ENCODE measurements at regions not wholly inside any gene's neighbourhood (a gene's known extent, or its start where the extent isn't known, plus 50 kb on each side); places are given as distances from the start of the nearest gene placed in this dataset.
A peak's percentile ranks its signal among the peaks of the same experiment; 100 is the strongest.

GRCh38 chr2:12547566-12548170, 169.1 kb upstream of the TRIB2 start:
- H3K9ac ChIP-seq (ENCODE audit: low read length): no peak overlapping the region

GRCh38 chr2:12548906-12549305, 167.8 kb upstream of the TRIB2 start:
- H3K4me2 ChIP-seq (ENCODE audit: low read length): no peak overlapping the region
- H4K5ac ChIP-seq (ENCODE audit: low read length): no peak overlapping the region
- H3K79me2 ChIP-seq (ENCODE audit: control insufficient read depth, insufficient read depth, low read length): no peaks in the 10 kb centered on the region
- no peak overlapping the region for H3K9ac ChIP-seq (ENCODE audit: low read length)
- H2BK15ac ChIP-seq (replicated peaks; ENCODE audit: low read depth): no peak overlapping the region
- no peak overlapping the region for H2AK5ac ChIP-seq (ENCODE audit: low read length)
- no peak overlapping the region for H3K4ac ChIP-seq (ENCODE audit: low read depth, low read length)
- no peak overlapping the region for H4K8ac ChIP-seq (ENCODE audit: low read depth, low read length)
- H3K27me3 ChIP-seq (ENCODE audit: insufficient read depth, low read length, poor library complexity): no peaks in the 10 kb centered on the region
- DNase-seq: no peak
- no peak overlapping the region for H3K23ac ChIP-seq (ENCODE audit: low read length)
- H2BK120ac ChIP-seq (ENCODE audit: low read depth, low read length): no peak overlapping the region
- peak overlapping the region; percentile 75 for H3K18ac ChIP-seq (ENCODE audit: low read length)
- H3K79me1 ChIP-seq (ENCODE audit: low read length): no peaks in the 10 kb centered on the region
- no peak overlapping the region for H2BK5ac ChIP-seq (ENCODE audit: low read length)
- H3K56ac ChIP-seq (ENCODE audit: low read length): no peak overlapping the region
- no peaks in the 10 kb centered on the region for H3K36me3 ChIP-seq (ENCODE audit: control insufficient read depth, insufficient read depth, low read length)
- no peak overlapping the region for H3K27ac ChIP-seq (ENCODE audit: low read depth, low read length)
- no peak overlapping the region for H3K4me3 ChIP-seq (ENCODE audit: low read length)
- no CpG with 5 or more reads among the region's 4 CpGs for WGBS (ENCODE audit: extremely low coverage, insufficient coverage, low lambda C conversion rate)
- no peaks in the 10 kb centered on the region for H3K4me1 ChIP-seq (ENCODE audit: control insufficient read depth, low read depth, low read length)

More at GRCh38 chr2:12547566-12548170, 169.1 kb upstream of the TRIB2 start:
- no peaks in the 10 kb centered on the region for H3K36me3 ChIP-seq (ENCODE audit: control insufficient read depth, insufficient read depth, low read length)
- H4K5ac ChIP-seq (ENCODE audit: low read length): no peak overlapping the region
- no CpG with 5 or more reads among the region's 2 CpGs for whole genome bisulfite sequencing (ENCODE audit: extremely low coverage, insufficient coverage, low lambda C conversion rate)
- no peak overlapping the region for H2BK120ac ChIP-seq (ENCODE audit: low read depth, low read length)
- H3K18ac ChIP-seq (ENCODE audit: low read length): no peak overlapping the region
- H2AK5ac ChIP-seq (ENCODE audit: low read length): no peak overlapping the region
- no peak overlapping the region for H3K4me2 ChIP-seq (ENCODE audit: low read length)
- peak; percentile 39 for DNase-seq
- no peaks in the 10 kb centered on the region for H3K27me3 ChIP-seq (ENCODE audit: insufficient read depth, low read length, poor library complexity)
- H3K27ac ChIP-seq (ENCODE audit: low read depth, low read length): no peak overlapping the region
- no peak overlapping the region for H3K56ac ChIP-seq (ENCODE audit: low read length)
- no peak overlapping the region for H2BK15ac ChIP-seq (replicated peaks; ENCODE audit: low read depth)
- no peak overlapping the region for H3K4ac ChIP-seq (ENCODE audit: low read depth, low read length)
- H4K8ac ChIP-seq (ENCODE audit: low read depth, low read length): no peak overlapping the region
- no peaks in the 10 kb centered on the region for H3K4me1 ChIP-seq (ENCODE audit: control insufficient read depth, low read depth, low read length)
- no peaks in the 10 kb centered on the region for H3K79me1 ChIP-seq (ENCODE audit: low read length)
- no peaks in the 10 kb centered on the region for H3K79me2 ChIP-seq (ENCODE audit: control insufficient read depth, insufficient read depth, low read length)
- no peak overlapping the region for H3K4me3 ChIP-seq (ENCODE audit: low read length)
- no peak overlapping the region for H2BK5ac ChIP-seq (ENCODE audit: low read length)
- no peak overlapping the region for H3K23ac ChIP-seq (ENCODE audit: low read length)

GRCh38 chr2:12549641-12550040, 167.1 kb upstream of the TRIB2 start:
- no peaks in the 10 kb centered on the region for H3K79me1 ChIP-seq (ENCODE audit: low read length)
- no peak overlapping the region for H3K4me2 ChIP-seq (ENCODE audit: low read length)
- no peak overlapping the region for H3K4me3 ChIP-seq (ENCODE audit: low read length)
- no peak overlapping the region for H2BK5ac ChIP-seq (ENCODE audit: low read length)
- no peak overlapping the region for H4K5ac ChIP-seq (ENCODE audit: low read length)
- no peak overlapping the region for H2AK5ac ChIP-seq (ENCODE audit: low read length)
- H3K4me1 ChIP-seq (ENCODE audit: control insufficient read depth, low read depth, low read length): no peaks in the 10 kb centered on the region
- H3K9ac ChIP-seq (ENCODE audit: low read length): no peak overlapping the region
- H3K36me3 ChIP-seq (ENCODE audit: control insufficient read depth, insufficient read depth, low read length): no peaks in the 10 kb centered on the region
- H3K56ac ChIP-seq (ENCODE audit: low read length): no peak overlapping the region
- peak overlapping the region; percentile 75 for H3K18ac ChIP-seq (ENCODE audit: low read length)
- no peak overlapping the region for H3K23ac ChIP-seq (ENCODE audit: low read length)
- no peak overlapping the region for H3K27ac ChIP-seq (ENCODE audit: low read depth, low read length)
- H3K79me2 ChIP-seq (ENCODE audit: control insufficient read depth, insufficient read depth, low read length): no peaks in the 10 kb centered on the region
- H3K4ac ChIP-seq (ENCODE audit: low read depth, low read length): no peak overlapping the region
- no peak overlapping the region for H2BK15ac ChIP-seq (replicated peaks; ENCODE audit: low read depth)
- H3K27me3 ChIP-seq (ENCODE audit: insufficient read depth, low read length, poor library complexity): no peaks in the 10 kb centered on the region
- no peak for DNase-seq
- no peak overlapping the region for H2BK120ac ChIP-seq (ENCODE audit: low read depth, low read length)
- no CpG with 5 or more reads among the region's 2 CpGs for WGBS (ENCODE audit: extremely low coverage, insufficient coverage, low lambda C conversion rate)
- H4K8ac ChIP-seq (ENCODE audit: low read depth, low read length): no peak overlapping the region

- Histone ChIP-seq H2BK15ac (replicated peaks; ENCODE audit: low read depth) (no peak overlapping the region), H3K4me1 (ENCODE audit: control insufficient read depth, low read depth, low read length) (peaks cover 2% of the 10 kb centered on the region), H3K79me2 (ENCODE audit: control insufficient read depth, insufficient read depth, low read length) (no peaks in the 10 kb centered on the region), H3K27me3 (ENCODE audit: insufficient read depth, low read length, poor library complexity) (no peaks in the 10 kb centered on the region), H3K4ac (ENCODE audit: low read depth, low read length) (no peak overlapping the region), H3K79me1 (ENCODE audit: low read length) (no peaks in the 10 kb centered on the region), H4K5ac (ENCODE audit: low read length) (no peak overlapping the region), H3K23ac (ENCODE audit: low read length) (no peak overlapping the region), H3K9ac (ENCODE audit: low read length) (no peak overlapping the region), H3K18ac (ENCODE audit: low read length) (no peak overlapping the region), H4K8ac (ENCODE audit: low read depth, low read length) (no peak overlapping the region), H2BK120ac (ENCODE audit: low read depth, low read length) (no peak overlapping the region), H3K27ac (ENCODE audit: low read depth, low read length) (no peak overlapping the region), H3K36me3 (ENCODE audit: control insufficient read depth, insufficient read depth, low read length) (no peaks in the 10 kb centered on the region), H3K4me2 (ENCODE audit: low read length) (no peak overlapping the region), H3K56ac (ENCODE audit: low read length) (no peak overlapping the region), H2AK5ac (ENCODE audit: low read length) (no peak overlapping the region), H2BK5ac (ENCODE audit: low read length) (no peak overlapping the region), H3K4me3 (ENCODE audit: low read length) (no peak overlapping the region)
- DNase-seq: no peak
- WGBS (ENCODE audit: extremely low coverage, insufficient coverage, low lambda C conversion rate): no CpG with 5 or more reads among the region's 7 CpGs
Observed at GRCh38 chr2:12552092-12552491, 164.6 kb upstream of the TRIB2 start.

GRCh38 chr2:12554224-12555011, 162.3 kb upstream of the TRIB2 start:
- H3K4me1 ChIP-seq (ENCODE audit: control insufficient read depth, low read depth, low read length): peaks cover 2% of the 10 kb centered on the region
- WGBS (ENCODE audit: extremely low coverage, insufficient coverage, low lambda C conversion rate): no CpG with 5 or more reads among the region's 12 CpGs
- no peak for DNase-seq

More at GRCh38 chr2:12554224-12555011, 162.3 kb upstream of the TRIB2 start:
- no peak overlapping the region for H3K4me3 ChIP-seq (ENCODE audit: low read length)
- H3K4me2 ChIP-seq (ENCODE audit: low read length): no peak overlapping the region
- H3K27me3 ChIP-seq (ENCODE audit: insufficient read depth, low read length, poor library complexity): no peaks in the 10 kb centered on the region
- H3K4ac ChIP-seq (ENCODE audit: low read depth, low read length): no peak overlapping the region
- H4K8ac ChIP-seq (ENCODE audit: low read depth, low read length): no peak overlapping the region
- no peak overlapping the region for H2AK5ac ChIP-seq (ENCODE audit: low read length)
- H3K36me3 ChIP-seq (ENCODE audit: control insufficient read depth, insufficient read depth, low read length): no peaks in the 10 kb centered on the region
- H3K23ac ChIP-seq (ENCODE audit: low read length): no peak overlapping the region
- H4K5ac ChIP-seq (ENCODE audit: low read length): no peak overlapping the region
- H3K79me1 ChIP-seq (ENCODE audit: low read length): no peaks in the 10 kb centered on the region
- no peak overlapping the region for H2BK15ac ChIP-seq (replicated peaks; ENCODE audit: low read depth)
- peak overlapping the region; percentile 17 for H3K56ac ChIP-seq (ENCODE audit: low read length)
- H3K9ac ChIP-seq (ENCODE audit: low read length): no peak overlapping the region
- no peaks in the 10 kb centered on the region for H3K79me2 ChIP-seq (ENCODE audit: control insufficient read depth, insufficient read depth, low read length)
- H2BK5ac ChIP-seq (ENCODE audit: low read length): no peak overlapping the region
- no peak overlapping the region for H3K27ac ChIP-seq (ENCODE audit: low read depth, low read length)
- H2BK120ac ChIP-seq (ENCODE audit: low read depth, low read length): no peak overlapping the region
- H3K18ac ChIP-seq (ENCODE audit: low read length): no peak overlapping the region

All from mesendoderm (in vitro differentiated cells).